HFFc6 (cell line): ENCODE measurements at regions not wholly inside any gene's neighbourhood (a gene's known extent, or its start where the extent isn't known, plus 50 kb on each side); places are given as distances from the start of the nearest gene placed in this dataset.
"Not testable (repeated sequence)": the region's sequence is repeated elsewhere in the genome, so short reads cannot be mapped to it uniquely, and the experiment has no call there.

Source experiments
- DNase-seq: peaks from one replicate; pipeline ENCODE4 v3.0.0-alpha.2; 2018
- H3K27ac Mint-ChIP-seq: 2 replicates; pipeline ENCODE4 v1.8.0; 2020; ENCODE audit warnings: mild to moderate bottlenecking, mixed read lengths
- H3K27me3 Mint-ChIP-seq: 2 replicates; pipeline ENCODE4 v1.8.0; 2021; ENCODE audit warnings: mild to moderate bottlenecking, moderate library complexity, mixed read lengths; ENCODE audit not compliant: insufficient read depth
- H3K36me3 Mint-ChIP-seq: 2 replicates; pipeline ENCODE4 v1.8.0; 2021; ENCODE audit warnings: low read depth, mixed read lengths
- H3K4me1 Mint-ChIP-seq: 2 replicates; pipeline ENCODE4 v1.8.0; 2020; ENCODE audit warnings: low read depth, mixed read lengths
- H3K4me3 Mint-ChIP-seq: 2 replicates; pipeline ENCODE4 v1.8.0; 2020; ENCODE audit warnings: mild to moderate bottlenecking, moderate library complexity, mixed read lengths
- H3K9me3 Mint-ChIP-seq: 2 replicates; pipeline ENCODE4 v1.8.0; 2020; ENCODE audit warnings: mild to moderate bottlenecking, mixed read lengths
- TF ChIP-seq, protein P1 (sequence below): fragments of 200-600 bp; sonication (generic); IDR thresholded peaks from 2 replicates; pipeline ENCODE4 v1.5.0; 2021; ENCODE audit warnings: antibody characterized with exemption, mild to moderate bottlenecking

DNA sequence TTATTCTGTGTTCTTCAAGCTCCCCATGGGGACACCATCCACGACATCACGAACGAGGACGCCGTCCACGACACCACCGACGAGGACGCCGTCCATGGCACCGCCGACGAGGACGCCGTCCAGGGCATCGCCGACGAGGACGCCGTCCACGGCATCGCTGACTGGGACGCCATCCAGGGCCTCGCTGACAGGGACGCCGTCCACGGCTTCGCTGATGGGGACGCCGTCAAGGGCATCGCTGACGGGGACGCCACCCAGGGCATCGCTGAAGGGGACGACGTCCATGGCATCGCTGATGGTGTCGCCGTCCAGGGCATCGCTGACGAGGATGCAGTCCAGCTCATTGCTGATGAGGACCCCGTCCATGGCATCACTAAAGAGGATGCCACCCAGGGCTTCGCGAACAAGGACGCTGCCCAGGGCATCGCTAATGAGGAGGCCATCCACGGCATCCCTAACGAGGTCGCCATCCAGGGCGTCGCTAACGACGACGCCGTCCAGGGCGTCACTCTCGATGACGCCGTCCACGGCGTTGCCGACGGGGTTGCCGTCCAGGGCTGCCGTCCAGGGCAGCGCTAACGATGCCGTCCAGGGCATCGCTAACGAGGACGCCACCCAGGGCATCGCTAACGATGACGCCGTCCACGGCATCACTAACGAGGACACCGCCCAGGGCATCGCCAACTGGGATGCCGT lies 949.2 kb downstream of the TUBA3C start:
- no peaks in the 10 kb centered on the region for H3K4me1 Mint-ChIP-seq
- no peak for DNase-seq
- TF ChIP-seq, protein P1, sequence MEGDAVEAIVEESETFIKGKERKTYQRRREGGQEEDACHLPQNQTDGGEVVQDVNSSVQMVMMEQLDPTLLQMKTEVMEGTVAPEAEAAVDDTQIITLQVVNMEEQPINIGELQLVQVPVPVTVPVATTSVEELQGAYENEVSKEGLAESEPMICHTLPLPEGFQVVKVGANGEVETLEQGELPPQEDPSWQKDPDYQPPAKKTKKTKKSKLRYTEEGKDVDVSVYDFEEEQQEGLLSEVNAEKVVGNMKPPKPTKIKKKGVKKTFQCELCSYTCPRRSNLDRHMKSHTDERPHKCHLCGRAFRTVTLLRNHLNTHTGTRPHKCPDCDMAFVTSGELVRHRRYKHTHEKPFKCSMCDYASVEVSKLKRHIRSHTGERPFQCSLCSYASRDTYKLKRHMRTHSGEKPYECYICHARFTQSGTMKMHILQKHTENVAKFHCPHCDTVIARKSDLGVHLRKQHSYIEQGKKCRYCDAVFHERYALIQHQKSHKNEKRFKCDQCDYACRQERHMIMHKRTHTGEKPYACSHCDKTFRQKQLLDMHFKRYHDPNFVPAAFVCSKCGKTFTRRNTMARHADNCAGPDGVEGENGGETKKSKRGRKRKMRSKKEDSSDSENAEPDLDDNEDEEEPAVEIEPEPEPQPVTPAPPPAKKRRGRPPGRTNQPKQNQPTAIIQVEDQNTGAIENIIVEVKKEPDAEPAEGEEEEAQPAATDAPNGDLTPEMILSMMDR, result no peak
- H3K4me3 Mint-ChIP-seq, result no peak overlapping the region
- no peaks in the 10 kb centered on the region for H3K9me3 Mint-ChIP-seq
- H3K36me3 Mint-ChIP-seq, result no peaks in the 10 kb centered on the region
- no peaks in the 10 kb centered on the region for H3K27me3 Mint-ChIP-seq
- H3K27ac Mint-ChIP-seq, result no peak overlapping the region

DNA sequence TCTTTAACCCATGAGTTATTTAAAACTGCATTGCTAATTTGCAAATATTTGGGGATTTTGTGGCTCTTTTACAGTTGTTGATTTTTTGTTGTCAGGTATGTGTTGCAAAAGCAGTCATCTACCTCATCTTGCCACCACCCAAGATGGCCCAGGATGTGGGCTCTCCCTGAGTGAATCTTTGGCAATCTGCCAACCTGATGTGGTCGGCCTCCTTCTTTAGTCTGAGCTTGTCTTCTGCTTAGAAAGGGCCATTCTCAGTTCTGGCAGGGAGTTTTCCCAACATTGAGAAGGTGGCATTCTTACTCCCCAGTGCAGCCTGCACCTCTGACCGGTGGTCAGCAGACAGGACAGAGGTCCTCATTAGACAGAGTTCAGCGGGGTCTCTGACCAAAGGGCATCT lies 957.2 kb downstream of the TUBA3C start:
- H3K4me3 Mint-ChIP-seq, DNase-seq, H3K36me3 Mint-ChIP-seq, H3K27me3 Mint-ChIP-seq, H3K9me3 Mint-ChIP-seq, H3K4me1 Mint-ChIP-seq, H3K27ac Mint-ChIP-seq: not testable (repeated sequence)

DNA sequence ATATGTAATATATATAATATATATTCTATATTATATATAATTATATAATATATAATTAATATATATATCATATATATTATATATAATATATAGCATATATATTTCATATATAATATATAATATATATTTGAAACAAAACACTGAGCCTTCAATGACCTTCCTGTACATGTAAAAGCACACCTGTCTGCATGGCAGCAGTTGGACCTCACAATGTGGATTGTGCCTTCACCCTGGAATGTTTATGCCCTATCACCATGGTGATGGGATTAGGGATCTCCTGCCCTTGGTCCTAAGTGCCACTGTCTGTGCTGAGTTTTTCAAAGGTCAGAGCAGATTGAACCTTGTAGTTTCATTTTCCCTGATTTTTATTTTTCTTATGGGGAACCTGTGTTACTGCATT lies 966.9 kb downstream of the TUBA3C start:
- H3K9me3 Mint-ChIP-seq, H3K4me3 Mint-ChIP-seq, H3K27ac Mint-ChIP-seq, H3K4me1 Mint-ChIP-seq, DNase-seq, H3K36me3 Mint-ChIP-seq, H3K27me3 Mint-ChIP-seq: not testable (repeated sequence)

DNA sequence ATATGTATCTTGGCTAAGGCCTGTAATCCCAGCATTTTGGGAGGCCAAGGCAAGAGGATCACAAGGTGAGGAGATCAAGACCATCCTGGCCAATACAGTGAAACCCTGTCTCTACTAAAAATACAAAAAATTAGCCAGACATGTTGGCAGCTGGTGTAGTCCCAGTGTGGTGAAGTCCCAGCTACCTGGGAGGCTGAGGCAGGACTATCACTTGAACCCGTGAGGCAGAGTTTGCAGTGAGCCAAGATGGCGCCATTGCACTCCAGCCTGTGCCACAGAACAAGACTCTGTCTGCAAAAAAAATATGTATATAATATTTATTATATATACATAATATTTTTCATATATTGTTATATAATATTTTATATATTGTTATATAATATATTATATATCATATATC lies 968.1 kb downstream of the TUBA3C start:
- not testable (repeated sequence) for H3K4me3 Mint-ChIP-seq, H3K9me3 Mint-ChIP-seq, H3K27ac Mint-ChIP-seq, H3K36me3 Mint-ChIP-seq, H3K27me3 Mint-ChIP-seq, H3K4me1 Mint-ChIP-seq, DNase-seq

DNA sequence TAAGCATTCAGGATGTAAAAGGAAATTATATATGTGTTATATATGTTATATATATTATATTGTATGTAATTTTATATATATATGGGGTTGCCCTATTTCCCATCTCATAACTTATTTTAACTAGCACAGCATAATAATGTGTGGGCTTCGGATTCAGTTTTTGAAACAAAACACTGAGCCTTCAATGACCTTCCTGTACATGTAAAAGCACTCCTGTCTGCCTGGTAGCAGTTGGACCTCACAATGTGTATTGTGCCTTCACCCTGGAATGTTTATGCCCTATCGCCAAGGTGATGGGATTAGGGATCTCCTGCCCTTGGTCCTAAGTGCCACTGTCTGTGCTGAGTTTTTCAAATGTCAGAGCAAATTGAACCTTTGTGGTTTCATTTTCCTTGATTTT lies 968.8 kb downstream of the TUBA3C start:
- Mint-ChIP-seq H3K9me3 (peaks cover 9% of the 10 kb centered on the region), H3K27ac (no peak overlapping the region), H3K4me1 (no peaks in the 10 kb centered on the region), H3K27me3 (no peaks in the 10 kb centered on the region), H3K36me3 (peaks cover 3% of the 10 kb centered on the region; the same call in 1 of the 2 replicates), H3K4me3 (no peak overlapping the region)
- peak; percentile 11 for DNase-seq
- TF ChIP-seq, protein P1, result no peak

DNA sequence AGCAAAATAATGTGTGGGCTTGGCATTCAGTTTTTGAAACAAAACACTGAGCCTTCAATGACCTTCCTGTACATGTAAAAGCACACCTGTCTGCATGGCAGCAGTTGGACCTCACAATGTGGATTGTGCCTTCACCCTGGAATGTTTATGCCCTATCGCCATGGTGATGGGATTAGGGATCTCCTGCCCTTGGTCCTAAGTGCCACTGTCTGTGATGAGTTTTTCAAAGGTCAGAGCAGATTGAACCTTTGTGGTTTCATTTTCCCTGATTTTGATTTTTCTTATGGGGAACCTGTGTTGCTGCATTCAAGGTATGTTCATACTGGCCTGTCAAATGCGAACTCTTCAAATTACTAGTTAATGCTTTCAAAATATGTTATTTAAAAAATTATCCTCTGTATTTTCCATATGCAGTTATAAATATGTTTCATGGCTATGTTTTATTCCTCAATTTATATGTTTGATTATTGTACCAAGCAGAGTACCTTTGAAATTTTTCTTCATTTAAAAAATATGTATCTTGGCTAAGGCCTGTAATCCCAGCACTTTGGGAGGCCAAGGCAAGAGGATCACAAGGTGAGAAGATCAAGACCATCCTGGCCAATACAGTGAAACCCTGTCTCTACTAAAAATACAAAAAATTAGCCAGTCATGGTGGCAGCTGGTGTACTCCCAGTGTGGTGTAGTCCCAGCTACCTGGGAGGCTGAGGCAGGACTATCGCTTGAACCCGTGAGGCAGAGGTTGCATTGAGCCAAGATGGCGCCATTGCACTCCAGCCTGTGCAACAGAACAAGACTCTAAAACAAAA lies 969.7 kb downstream of the TUBA3C start:
- not testable (repeated sequence) for H3K4me1 Mint-ChIP-seq, H3K9me3 Mint-ChIP-seq, H3K36me3 Mint-ChIP-seq, H3K4me3 Mint-ChIP-seq, H3K27me3 Mint-ChIP-seq, H3K27ac Mint-ChIP-seq
- DNase-seq, result peak; percentile 57

- H3K4me1 Mint-ChIP-seq, H3K27me3 Mint-ChIP-seq, DNase-seq, H3K9me3 Mint-ChIP-seq, H3K27ac Mint-ChIP-seq, H3K4me3 Mint-ChIP-seq, H3K36me3 Mint-ChIP-seq: not testable (repeated sequence)
Measured at GRCh38 chr13:18204614-18205178, 976.9 kb downstream of the TUBA3C start.

DNA sequence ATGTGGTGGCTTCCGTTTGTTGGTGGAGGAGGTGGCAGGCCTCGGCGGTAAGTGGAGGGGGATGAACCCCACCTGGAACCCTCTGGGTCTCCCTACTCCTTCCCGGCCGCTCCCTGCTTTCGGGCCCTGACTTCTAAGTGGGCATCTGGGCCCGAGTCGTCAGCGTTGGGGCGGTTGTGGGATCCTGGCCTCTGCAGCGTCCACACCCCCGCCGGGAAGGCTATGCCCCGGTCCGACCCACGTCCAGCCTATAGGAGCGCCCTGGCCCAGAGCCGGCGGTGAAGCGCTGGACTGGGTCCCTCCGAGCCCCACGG lies 986.3 kb downstream of the TUBA3C start:
- DNase-seq, H3K27me3 Mint-ChIP-seq, H3K4me1 Mint-ChIP-seq, H3K4me3 Mint-ChIP-seq, H3K36me3 Mint-ChIP-seq, H3K27ac Mint-ChIP-seq: not testable (repeated sequence)
- H3K9me3 Mint-ChIP-seq, result peaks cover 14% of the 10 kb centered on the region

GRCh38 chr13:18194631-18195364 lies 986.8 kb downstream of the TUBA3C start:
- H3K27me3 Mint-ChIP-seq, result not testable (repeated sequence)

DNA sequence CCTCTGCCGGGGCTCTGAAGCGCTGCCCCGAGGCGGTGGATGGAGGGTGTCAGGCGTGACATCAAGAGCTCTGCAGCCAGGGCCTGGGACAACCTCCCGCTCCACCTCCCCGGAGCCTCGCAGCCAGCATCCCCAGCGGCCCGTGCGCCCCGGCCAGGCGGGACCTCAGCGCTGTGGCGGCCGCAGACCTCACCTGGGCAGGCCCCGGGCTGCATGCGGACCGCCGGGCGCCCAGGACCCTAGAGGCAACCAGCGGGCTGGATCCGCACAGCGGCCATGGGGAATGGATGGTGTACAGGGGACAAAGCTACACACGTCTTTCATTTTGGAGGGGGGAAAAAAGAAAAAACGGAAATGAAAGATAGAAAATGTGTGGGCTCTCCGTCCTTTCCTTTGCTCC lies 987.5 kb downstream of the TUBA3C start:
- not testable (repeated sequence) for H3K27me3 Mint-ChIP-seq, DNase-seq, H3K4me3 Mint-ChIP-seq, H3K27ac Mint-ChIP-seq, H3K36me3 Mint-ChIP-seq, H3K4me1 Mint-ChIP-seq
- peaks cover 20% of the 10 kb centered on the region for H3K9me3 Mint-ChIP-seq

More at GRCh38 chr13:18194631-18195364, 986.8 kb downstream of the TUBA3C start:
- H3K36me3 Mint-ChIP-seq, DNase-seq, H3K4me3 Mint-ChIP-seq, H3K4me1 Mint-ChIP-seq, H3K27ac Mint-ChIP-seq: not testable (repeated sequence)
- peaks cover 16% of the 10 kb centered on the region for H3K9me3 Mint-ChIP-seq
